Breast epithelium (tissue), 3 donors: ENCODE measurements at regions not wholly inside any gene's neighbourhood (a gene's known extent, or its start where the extent isn't known, plus 50 kb on each side); places are given as distances from the start of the nearest gene placed in this dataset.

Experiments
- CTCF ChIP-seq, 3 donors: fragments of 450-650 bp; IDR thresholded peaks; one replicate each; pipeline ENCODE4 v1.5.1; 2016 to 2017; ENCODE audit warnings: antibody characterized with exemption in 3 of 3, mild to moderate bottlenecking in 3 of 3, moderate library complexity in 3 of 3
- POLR2A ChIP-seq: fragments of 450-650 bp; IDR thresholded peaks from one replicate; pipeline ENCODE4 v1.6.1; 2016; ENCODE audit warnings: antibody characterized with exemption, mild to moderate bottlenecking, moderate library complexity

- TF ChIP-seq POLR2A (no peak), CTCF (IDR thresholded peaks at IDR 0.05) (no peak)
These were observed 420.1 kb upstream of the INTU start for GRCh38 chr4:127212701-127213100.
